GM12892 (cell line): ENCODE measurements at regions not wholly inside any gene's neighbourhood (a gene's known extent, or its start where the extent isn't known, plus 50 kb on each side); places are given as distances from the start of the nearest gene placed in this dataset.

Source experiments
- DNase-seq: peaks from one replicate; pipeline ENCODE4 v3.0.0; 2011; ENCODE audit not compliant: insufficient read length
- FAIRE-seq: peaks from 2 replicates; lab custom pipeline; 2011; peaks lifted over from hg19 to GRCh38; lab: Jason Lieb, UNC
- POLR2A ChIP-seq: IDR thresholded peaks from 2 replicates; pipeline ENCODE4 v1.6.1; 2011; ENCODE audit warnings: low read depth, low read length, control low read depth
- POLR2AphosphoS5 ChIP-seq: IDR thresholded peaks from 2 replicates; pipeline ENCODE4 v1.6.1; 2011; ENCODE audit warnings: low read depth, low read length, control low read depth
- TAF1 ChIP-seq: IDR thresholded peaks from 2 replicates; pipeline ENCODE4 v1.6.1; 2011; ENCODE audit warnings: low read depth, mild to moderate bottlenecking, control low read depth, low read length, borderline replicate concordance

- no peak for DNase-seq
- no peak for FAIRE-seq
- TF ChIP-seq POLR2AphosphoS5 (no peak), TAF1 (no peak), POLR2A (no peak)
Measured at GRCh38 chr5:92435781-92436180, 1052.7 kb upstream of the ARRDC3 start.

GRCh38 chr5:92429646-92430045 lies 1046.5 kb upstream of the ARRDC3 start:
- no peak for DNase-seq
- FAIRE-seq, result no peak
- TF ChIP-seq POLR2A (no peak), POLR2AphosphoS5 (no peak), TAF1 (no peak)

- no peak for FAIRE-seq
- DNase-seq, result no peak
- TF ChIP-seq TAF1 (no peak), POLR2AphosphoS5 (no peak), POLR2A (no peak)
Measured at GRCh38 chr5:92428415-92428814, 1045.3 kb upstream of the ARRDC3 start.

GRCh38 chr5:92424785-92425426 lies 1041.8 kb upstream of the ARRDC3 start:
- no peak for DNase-seq
- FAIRE-seq, result no peak
- no peak for TF ChIP-seq POLR2A
- TF ChIP-seq TAF1, result no peak
- no peak for TF ChIP-seq POLR2AphosphoS5

- DNase-seq (no peak), FAIRE-seq (no peak)
- TF ChIP-seq POLR2AphosphoS5, result no peak
- TF ChIP-seq TAF1, result no peak
- TF ChIP-seq POLR2A, result no peak
Measured at GRCh38 chr5:92421942-92422341, 1038.8 kb upstream of the ARRDC3 start.

- TF ChIP-seq POLR2A, result no peak
- no peak for TF ChIP-seq POLR2AphosphoS5
- TF ChIP-seq TAF1, result no peak
- no peak for FAIRE-seq
- no peak for DNase-seq
Measured at GRCh38 chr5:92421196-92421595, 1038.1 kb upstream of the ARRDC3 start.

- no peak for DNase-seq
- no peak for FAIRE-seq
- TF ChIP-seq POLR2AphosphoS5 (no peak), POLR2A (no peak), TAF1 (no peak)
Measured at GRCh38 chr5:92419261-92419660, 1036.1 kb upstream of the ARRDC3 start.

GRCh38 chr5:92418341-92418740 lies 1035.2 kb upstream of the ARRDC3 start:
- DNase-seq (no peak), FAIRE-seq (no peak)
- TF ChIP-seq POLR2AphosphoS5 (no peak), POLR2A (no peak), TAF1 (no peak)

- TF ChIP-seq POLR2A (no peak), TAF1 (no peak), POLR2AphosphoS5 (no peak)
- no peak for FAIRE-seq
- DNase-seq, result no peak
Measured at GRCh38 chr5:92409134-92409533, 1026.0 kb upstream of the ARRDC3 start.

GRCh38 chr5:92402956-92403702 lies 1020.0 kb upstream of the ARRDC3 start:
- TF ChIP-seq TAF1 (no peak), POLR2AphosphoS5 (no peak), POLR2A (no peak)
- DNase-seq (no peak), FAIRE-seq (no peak)

GRCh38 chr5:92402045-92402444 lies 1018.9 kb upstream of the ARRDC3 start:
- TF ChIP-seq POLR2A (no peak), POLR2AphosphoS5 (no peak), TAF1 (no peak)
- DNase-seq (no peak), FAIRE-seq (no peak)

GRCh38 chr5:92401492-92401891 lies 1018.4 kb upstream of the ARRDC3 start:
- TF ChIP-seq POLR2A (no peak), POLR2AphosphoS5 (no peak), TAF1 (no peak)
- FAIRE-seq (no peak), DNase-seq (no peak)

- no peak for FAIRE-seq
- DNase-seq, result no peak
- TF ChIP-seq TAF1 (no peak), POLR2AphosphoS5 (no peak), POLR2A (no peak)
Measured at GRCh38 chr5:92394936-92395335, 1011.8 kb upstream of the ARRDC3 start.

- DNase-seq, result no peak
- FAIRE-seq, result no peak
- TF ChIP-seq POLR2A (no peak), TAF1 (no peak), POLR2AphosphoS5 (no peak)
Measured at GRCh38 chr5:92390657-92391056, 1007.5 kb upstream of the ARRDC3 start.
